ENCODE measurements at regions not wholly inside any gene's neighbourhood (a gene's known extent, or its start where the extent isn't known, plus 50 kb on each side); places are given as distances from the start of the nearest gene placed in this dataset.

GRCh38 chr6:150712505-150713252, 113.0 kb downstream of the PLEKHG1 start:
- in situ Hi-C loops (cut with HindIII; ENCODE audit: extremely low pct_ligation_motif_present, low pct_unique_long_range_greater_than_20kb) (no loop called here), intact Hi-C loops (cut with micrococcal nuclease; ENCODE audit: unreplicated experiment) (no loop called here)
- FAIRE-seq (no peak), DNase-seq (ENCODE audit: low spot score) (no peak), ATAC-seq (no peak)
- ChIA-PET CTCF (ENCODE audit: low intra/inter-chr PET ratio, low total read pairs) (no interaction called here), POLR2A (no interaction called here)
- Histone ChIP-seq H3K27ac (ENCODE audit: extremely low read length, insufficient read depth, low read length) (no peak overlapping the region), H3K27me3 (ENCODE audit: control insufficient read depth in 1 of 2, insufficient read depth in 2 of 2, low read length in 2 of 2) (no peaks in the 10 kb centered on the region), H3K4me2 (ENCODE audit: low read depth, low read length) (no peak overlapping the region), H2AFZ (ENCODE audit: low read length) (no peak overlapping the region), H4K20me1 (ENCODE audit: insufficient read depth, low read length) (no peaks in the 10 kb centered on the region), H3K79me2 (ENCODE audit: insufficient read depth, low read length) (no peaks in the 10 kb centered on the region), H3K9ac (ENCODE audit: insufficient read depth, low read depth, low read length) (no peak overlapping the region), H3K4me3 (replicated peaks in 1 of 3; ENCODE audit: insufficient read depth in 1 of 3, low read depth in 2 of 3, low read length in 3 of 3) (no peak overlapping the region), H3K36me3 (replicated peaks in 1 of 2; ENCODE audit: control insufficient read depth in 1 of 2, insufficient read depth in 2 of 2, low read length in 2 of 2) (no peaks in the 10 kb centered on the region), H3K9me3 (ENCODE audit: low read length) (no peaks in the 10 kb centered on the region), H3K4me1 (ENCODE audit: insufficient read depth, low read length) (peaks cover 4% of the 10 kb centered on the region; the same call in 1 of the 2 replicates)
- no TSS peak for BruUV-seq (replicated peaks)
- WGBS (ENCODE audit: low lambda C conversion rate) = 60% methylated on average over 7 of the region's 7 CpGs
- TF ChIP-seq ZNF230 (CRISPR knock-in tag; IDR thresholded peaks at IDR 0.05) = no peak
- TF ChIP-seq JUN (CRISPR knock-in tag; IDR thresholded peaks at IDR 0.05) = no peak
- TF ChIP-seq SIX1 (CRISPR knock-in tag; IDR thresholded peaks at IDR 0.05; ENCODE audit: borderline replicate concordance) = no peak
- TF ChIP-seq, protein P1, sequence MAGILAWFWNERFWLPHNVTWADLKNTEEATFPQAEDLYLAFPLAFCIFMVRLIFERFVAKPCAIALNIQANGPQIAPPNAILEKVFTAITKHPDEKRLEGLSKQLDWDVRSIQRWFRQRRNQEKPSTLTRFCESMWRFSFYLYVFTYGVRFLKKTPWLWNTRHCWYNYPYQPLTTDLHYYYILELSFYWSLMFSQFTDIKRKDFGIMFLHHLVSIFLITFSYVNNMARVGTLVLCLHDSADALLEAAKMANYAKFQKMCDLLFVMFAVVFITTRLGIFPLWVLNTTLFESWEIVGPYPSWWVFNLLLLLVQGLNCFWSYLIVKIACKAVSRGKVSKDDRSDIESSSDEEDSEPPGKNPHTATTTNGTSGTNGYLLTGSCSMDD (CRISPR knock-in tag; IDR thresholded peaks at IDR 0.05) = no peak
- TF ChIP-seq ZNF747 (CRISPR knock-in tag; IDR thresholded peaks at IDR 0.05; ENCODE audit: borderline replicate concordance) = no peak
- no peak for TF ChIP-seq TCF7 (IDR thresholded peaks at IDR 0.05; ENCODE audit: low read depth)
- TF ChIP-seq FUBP1 (CRISPR knock-in tag; IDR thresholded peaks at IDR 0.05; ENCODE audit: borderline replicate concordance) = no peak
- no peak for TF ChIP-seq ZNF646 (CRISPR knock-in tag; IDR thresholded peaks at IDR 0.05)
- no peak for TF ChIP-seq BCL3 (CRISPR knock-in tag; IDR thresholded peaks at IDR 0.05)
- TF ChIP-seq ZFP41 (CRISPR knock-in tag; IDR thresholded peaks at IDR 0.05; ENCODE audit: borderline replicate concordance) = no peak
- TF ChIP-seq GPBP1L1 (CRISPR knock-in tag; IDR thresholded peaks at IDR 0.05) = no peak

All from HepG2 (cell line).